ENCODE measurements at regions not wholly inside any gene's neighbourhood (a gene's known extent, or its start where the extent isn't known, plus 50 kb on each side); places are given as distances from the start of the nearest gene placed in this dataset.

DNA sequence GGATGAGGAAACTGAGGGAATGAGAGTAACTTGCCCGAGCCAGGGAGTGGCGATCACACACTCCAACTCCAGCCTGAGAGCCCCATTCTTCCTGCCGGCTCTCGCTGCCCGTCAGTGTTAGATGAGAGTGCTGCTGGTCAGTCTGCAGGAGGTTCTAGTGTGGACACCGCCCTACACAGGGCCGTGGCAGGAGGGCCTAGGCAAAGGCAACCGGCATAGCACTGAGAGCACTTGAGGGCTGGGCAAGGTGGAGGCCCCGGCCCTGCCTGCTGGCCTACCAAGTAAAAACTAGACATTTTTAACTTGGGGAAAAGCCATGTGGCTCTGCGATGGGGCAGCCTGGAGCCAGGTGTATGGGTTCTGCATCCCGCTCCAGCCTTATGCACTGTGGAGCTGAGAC, 354.8 kb downstream of the SEC14L1 start:
- no peak for DNase-seq (ENCODE audit: low read depth, low spot score)

DNA sequence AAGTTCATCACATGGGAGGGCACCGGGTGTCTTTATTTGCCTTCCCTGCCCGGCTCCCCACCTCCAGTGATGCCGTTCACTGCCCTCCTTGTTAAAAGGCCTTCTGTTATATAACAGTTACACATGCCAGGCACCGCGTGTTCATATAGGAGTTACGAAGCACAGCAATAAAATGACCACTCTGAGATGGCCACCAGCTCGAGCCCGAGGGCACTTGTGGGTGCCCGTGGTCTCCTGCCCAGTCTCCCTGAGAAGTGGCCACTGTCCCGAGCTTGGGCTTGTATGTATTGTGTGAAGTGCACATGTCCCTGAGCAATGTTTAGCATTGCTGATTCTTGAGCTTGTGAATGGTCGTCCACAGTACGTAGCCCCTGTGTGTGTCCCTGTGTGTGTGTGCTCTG, 355.6 kb downstream of the SEC14L1 start:
- no peak for DNase-seq (ENCODE audit: low read depth, low spot score)

DNA sequence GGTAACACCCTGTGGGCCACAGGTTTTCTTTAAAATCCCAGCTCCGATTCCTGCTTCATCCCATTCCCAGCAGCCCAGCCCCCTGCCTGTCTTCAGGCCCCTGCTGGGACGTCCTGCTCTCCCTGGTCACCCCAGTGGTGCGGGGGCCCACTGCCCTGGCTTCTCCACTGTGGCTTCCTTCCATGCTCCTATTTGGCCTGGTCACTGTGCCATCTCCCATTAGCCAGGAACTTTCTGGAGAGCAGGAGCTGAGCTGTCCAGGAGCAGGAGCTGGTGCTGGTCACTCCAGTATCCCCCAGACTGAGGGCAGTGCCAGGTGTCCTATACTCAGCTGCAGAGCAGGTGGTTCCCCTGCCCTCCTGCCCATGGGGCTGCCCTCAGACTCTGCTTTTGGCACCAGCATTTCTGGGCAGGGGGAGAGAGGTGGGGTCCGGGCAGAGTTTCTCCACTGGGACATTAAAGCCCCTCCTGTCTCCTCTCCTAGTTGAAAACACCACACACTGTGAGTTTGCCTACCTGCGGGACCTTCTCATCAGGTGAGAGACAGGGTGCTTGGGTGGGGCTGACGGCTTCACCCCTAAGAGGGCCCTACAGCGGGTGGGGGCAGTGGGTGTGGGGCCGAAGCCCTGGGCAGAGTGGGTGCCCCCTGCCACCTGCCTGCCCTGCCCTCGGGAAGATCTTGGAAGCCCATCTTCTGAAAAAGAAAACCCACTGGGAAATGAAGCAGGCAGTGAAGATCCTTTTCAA, 356.2 kb downstream of the SEC14L1 start:
- DNase-seq (ENCODE audit: low read depth, low spot score), result no peak

DNA sequence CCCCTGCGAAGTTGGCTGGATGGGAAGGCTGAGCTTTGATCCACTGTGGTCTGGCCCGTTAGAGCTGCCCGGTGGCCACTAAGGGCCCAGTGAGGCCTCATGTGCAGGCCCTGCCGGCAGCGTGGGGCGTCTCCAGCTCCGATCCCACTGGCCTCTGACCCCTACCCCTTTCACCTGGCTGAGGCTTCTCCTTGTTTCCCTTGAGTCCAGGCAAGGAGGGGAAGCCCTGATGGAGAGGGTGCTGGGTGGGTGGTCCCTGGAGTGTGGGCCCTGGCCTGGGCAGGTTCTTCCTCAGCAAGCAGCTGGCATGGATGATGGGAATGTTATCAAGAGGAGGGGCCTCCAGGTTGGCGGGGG, 356.8 kb downstream of the SEC14L1 start:
- no peak for DNase-seq (ENCODE audit: low read depth, low spot score)

DNA sequence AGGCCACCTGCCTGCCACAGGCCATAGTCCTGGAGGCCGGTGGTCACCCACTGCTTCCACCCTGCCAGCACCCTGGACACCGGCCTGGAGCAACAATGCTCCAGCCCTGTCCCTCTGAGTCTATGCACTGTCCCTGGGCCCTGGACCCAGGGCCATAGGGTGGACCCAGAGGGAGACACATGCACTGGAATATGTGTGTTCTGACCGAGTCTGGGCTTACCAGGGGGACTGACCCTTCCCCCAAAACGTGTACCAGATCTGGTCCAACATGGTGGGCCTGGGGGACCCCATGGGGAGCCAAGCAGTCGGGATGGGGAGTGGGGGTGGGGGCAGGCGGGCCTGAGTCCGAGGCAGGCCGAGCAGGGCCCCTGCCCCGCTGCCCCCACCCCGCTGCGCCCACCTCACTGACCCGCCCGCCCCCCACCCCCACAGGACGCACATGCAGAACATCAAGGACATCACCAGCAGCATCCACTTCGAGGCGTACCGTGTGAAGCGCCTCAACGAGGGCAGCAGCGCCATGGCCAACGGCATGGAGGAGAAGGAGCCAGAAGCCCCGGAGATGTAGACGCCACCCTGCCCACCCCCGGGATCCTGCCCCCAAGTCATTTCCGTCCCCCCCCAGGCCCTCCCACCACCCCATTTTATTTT, 357.4 kb downstream of the SEC14L1 start:
- no peak for DNase-seq (ENCODE audit: low read depth, low spot score)

DNA sequence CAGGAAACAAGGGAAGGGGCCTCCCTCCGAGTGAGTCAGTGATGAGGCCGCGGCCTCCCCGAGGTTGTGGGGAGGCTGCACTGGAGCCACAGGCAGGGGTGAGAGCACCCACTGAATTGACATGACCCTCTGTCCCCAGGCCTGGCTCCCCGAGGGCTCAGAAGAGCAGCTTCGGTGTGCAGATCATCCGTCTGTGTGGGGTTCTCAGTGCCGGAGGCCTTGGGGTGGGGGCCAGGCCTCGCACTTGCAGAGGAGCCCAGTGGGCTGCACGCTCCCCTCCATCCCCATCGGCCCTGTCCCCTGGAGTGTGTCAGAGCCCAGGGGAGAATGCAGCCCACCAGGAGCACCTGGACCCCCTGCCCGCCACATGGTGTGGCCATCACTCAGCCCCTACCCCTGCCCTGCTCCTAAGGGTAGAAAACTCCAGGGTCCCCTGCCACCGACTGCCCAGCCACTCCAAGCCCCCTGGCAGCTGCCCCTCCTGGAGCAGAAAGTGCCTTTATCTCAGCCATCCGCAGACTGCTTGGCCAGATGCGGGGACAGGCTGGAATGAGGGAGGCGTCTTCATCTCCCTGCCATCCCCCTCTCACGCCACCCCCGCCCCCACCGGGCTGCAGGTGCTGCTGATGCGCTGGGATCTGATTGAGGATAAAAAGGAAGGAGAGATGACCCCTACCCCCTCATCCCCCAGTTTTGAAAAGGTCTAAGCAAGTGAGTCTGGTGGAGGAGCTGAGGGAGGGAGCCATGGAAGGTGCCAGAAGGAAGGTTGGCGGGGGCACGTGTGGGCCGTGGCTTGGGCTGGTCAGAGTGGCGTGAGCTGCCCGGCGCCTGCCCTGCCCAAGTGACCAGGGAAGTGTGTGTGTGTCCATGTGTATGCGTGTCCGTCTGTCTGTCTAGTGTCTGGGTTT, 358.3 kb downstream of the SEC14L1 start:
- no peak for DNase-seq (ENCODE audit: low read depth, low spot score)

DNA sequence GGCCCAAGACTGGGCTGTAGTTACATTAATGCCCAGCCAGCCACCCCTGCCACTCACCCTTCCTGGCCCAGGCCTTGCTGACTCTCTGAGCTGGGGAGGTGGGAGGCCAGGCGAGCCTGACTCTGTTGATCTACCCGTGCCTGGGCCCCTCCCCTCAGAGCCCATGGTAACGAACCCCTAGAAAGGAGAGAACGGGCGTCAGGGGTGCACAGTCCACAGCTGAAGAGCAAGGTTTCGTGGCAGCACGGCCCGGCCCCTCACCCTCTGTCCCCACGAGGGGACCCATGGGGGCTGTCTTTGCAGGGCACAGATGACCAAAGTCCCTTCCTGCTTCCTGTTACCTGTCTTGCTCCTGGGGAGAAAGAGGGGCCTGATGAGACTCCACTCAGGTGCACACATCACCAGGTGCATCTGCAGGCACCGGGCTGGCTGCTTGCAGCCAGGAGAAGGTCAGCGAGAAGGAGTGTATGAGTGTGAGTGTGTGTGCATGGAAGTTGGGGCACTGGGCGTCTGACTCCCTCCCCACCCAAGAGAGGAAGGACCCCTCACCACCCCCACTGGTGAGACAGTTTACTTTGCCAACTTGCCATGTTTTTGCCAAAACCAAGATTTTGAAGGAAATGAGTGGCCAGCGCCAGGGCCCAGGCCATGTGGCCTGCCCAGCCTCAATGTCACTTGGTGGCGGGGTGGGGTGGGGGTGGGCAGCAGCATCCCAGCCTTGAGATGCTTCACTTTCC, 359.1 kb downstream of the SEC14L1 start:
- no peak for DNase-seq (ENCODE audit: low read depth, low spot score)

DNA sequence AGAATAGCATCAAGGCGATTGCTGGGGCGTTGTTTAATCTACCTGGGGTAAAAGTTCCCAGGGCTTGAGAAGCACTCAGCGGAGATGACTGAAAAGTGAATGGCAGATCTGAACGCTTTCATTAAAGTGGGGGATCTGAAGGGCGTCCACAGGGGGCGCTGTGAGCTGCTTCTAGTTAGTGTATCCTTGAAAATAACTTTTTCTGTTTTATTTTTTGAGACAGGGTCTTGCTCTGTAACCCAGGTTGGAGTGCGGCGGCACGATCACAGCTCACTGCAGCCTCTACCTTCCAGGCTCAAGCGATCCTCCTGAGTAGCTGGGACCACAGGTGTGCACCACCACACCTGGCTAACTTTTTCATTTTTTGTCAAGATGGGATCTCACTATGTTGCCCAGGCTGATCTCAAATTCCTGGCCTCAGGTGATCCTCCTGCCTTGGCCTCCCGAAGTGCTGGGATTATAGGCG, 360.4 kb downstream of the SEC14L1 start:
- peak; percentile 47 for DNase-seq (ENCODE audit: low read depth, low spot score)

DNA sequence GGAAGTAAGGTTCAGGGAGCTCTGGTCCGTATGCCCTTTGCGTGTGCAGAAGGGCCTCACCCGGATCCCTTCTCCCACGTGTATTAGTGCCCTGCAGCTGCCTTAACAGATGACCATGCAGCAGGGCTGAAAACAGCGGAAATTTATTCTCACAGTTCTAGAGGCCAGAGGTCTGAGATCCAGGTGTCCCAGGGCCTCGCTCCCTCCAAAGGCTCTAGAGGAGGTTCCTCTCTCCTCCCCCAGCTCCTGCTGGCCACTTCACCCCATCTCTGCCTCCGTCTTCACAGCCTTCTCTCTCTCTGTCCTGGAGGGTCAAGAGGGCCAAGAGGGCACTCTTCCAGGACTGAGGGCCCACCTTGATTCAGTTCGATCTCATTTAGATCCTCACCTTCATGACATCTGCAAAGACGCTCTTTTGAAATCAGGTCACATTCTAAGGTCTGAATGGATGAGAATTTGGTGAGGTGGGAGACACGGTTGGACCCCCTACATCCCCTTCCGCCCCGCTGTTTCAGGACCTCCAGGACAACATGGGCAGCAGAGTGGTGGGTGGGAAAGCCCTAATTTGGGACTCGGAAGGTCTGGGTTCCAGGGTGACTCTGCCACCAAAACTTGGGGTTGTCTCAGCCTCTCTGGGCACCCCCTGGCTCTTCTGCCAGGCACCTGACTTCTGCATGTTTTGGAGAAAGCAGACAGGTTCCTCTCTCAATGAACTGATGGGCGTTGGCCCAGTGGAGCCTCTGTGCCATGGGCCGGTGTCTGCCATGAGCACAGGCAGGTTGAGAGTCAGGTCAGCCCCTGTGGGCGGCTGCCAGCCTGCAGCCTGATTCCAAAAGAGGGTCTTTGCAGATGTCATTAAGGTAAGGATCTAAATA, 361.2 kb downstream of the SEC14L1 start:
- DNase-seq (ENCODE audit: low read depth, low spot score), result no peak

DNA sequence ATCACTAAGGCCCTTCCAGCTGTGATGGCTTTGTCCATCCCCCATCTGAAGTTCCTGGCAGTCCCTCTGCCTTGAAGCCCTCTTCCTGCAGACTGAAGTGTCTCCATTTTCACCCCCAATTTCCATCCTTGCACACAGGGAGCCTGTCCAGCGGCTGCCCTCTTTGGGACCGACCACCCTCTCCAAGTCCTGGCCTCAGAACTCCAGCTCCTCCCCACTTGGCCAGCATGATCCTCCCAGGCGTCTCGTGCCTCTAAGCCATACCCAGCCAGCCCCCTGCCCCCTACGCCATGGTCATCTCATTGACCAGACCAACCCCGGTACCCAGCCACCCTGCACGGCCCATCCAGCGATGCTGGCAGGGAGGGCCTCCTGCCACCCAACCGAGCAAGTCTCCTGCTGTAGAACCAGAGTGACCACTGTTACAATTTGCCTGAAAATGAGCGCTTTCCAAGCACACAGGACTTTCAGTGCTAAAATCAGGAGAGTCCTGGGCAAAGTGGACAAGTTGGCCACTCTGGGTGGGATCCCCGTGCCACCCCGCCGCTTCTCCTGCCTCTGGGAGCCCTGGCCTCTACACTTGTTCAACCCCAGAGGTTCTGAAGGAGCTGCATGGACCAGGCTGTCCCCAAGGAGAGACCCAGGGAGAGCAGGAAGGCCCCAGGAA, 362.0 kb downstream of the SEC14L1 start:
- no peak for DNase-seq (ENCODE audit: low read depth, low spot score)

DNA sequence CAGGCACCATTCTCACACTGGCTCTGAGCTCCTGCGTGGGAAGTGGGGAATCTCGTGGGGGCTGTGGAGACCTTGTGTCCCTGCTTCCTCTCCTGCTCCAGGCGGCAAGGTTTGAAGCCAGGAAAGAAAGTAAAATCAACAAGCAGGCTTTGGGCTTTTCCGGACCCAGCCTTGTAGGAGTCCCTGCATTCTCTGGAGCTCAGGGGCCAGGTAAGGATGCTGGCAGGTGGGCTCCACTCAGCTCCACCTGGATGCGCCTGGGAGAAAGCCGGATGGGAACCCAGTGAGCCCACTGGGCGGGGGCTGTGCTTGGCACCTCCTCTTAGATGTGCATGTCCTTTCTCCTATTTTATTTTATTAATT, 362.5 kb downstream of the SEC14L1 start:
- DNase-seq (ENCODE audit: low read depth, low spot score), result no peak

DNA sequence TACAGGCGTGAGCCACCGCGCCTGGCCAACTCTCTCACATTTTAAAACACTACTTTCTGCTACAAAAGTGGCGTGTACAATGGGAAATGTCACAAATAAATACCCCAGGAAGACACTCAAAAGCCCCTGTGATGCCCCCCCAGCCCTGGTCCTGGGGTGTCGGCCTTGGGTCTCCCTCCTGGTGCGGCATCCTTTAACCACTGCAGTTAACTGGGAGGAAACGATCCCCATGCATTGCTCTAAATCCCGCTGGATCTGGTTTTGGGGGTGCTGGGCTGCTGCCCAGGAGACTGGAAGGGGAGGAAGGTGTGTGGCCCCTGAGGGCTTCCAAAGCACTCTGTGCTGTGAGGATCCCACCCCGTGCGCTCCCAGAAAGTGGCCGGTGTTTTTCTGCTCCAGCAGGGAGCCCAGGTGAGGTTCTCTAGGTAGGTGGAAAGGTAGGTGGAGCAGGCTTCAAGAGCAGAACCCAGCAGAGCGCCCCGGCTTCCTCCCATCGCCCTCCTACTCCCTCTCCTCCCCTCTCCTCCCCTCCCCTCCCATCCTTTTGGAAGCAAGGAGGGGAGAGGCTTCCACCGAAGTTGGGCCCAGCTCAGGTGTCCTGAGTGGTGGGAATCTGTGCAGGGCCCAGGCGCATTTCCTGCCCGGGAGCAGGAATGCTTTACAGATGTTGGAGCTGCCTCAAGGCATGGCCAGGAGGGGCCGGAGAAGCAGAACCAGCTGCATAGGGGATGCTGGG, 363.3 kb downstream of the SEC14L1 start:
- peak; percentile 86 for DNase-seq (ENCODE audit: low read depth, low spot score)

DNA sequence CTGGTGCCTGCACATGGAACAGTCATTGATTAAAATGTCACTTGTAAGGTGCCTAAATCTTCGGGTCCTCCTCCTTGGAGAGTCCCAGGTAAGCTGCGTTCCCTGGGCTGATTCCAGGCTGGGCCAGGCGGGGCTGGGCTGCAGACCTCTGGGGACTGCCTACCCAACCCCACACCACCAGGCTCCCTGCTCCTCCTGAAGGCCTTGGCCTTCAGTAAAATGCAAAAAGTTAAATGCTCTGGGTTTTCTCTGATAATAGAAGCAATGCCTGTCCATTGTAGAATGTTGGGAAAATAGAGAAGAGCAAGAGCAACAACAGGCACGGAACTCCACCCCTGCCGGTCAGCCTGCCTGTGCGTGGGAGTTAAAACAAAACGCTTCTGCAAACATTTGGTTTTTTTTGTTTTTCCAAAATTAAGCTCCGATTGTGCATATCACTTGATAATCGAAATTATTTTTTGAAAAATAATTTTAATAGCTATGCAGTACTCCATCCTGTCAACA, 363.9 kb downstream of the SEC14L1 start:
- DNase-seq (ENCODE audit: low read depth, low spot score), result no peak

DNA sequence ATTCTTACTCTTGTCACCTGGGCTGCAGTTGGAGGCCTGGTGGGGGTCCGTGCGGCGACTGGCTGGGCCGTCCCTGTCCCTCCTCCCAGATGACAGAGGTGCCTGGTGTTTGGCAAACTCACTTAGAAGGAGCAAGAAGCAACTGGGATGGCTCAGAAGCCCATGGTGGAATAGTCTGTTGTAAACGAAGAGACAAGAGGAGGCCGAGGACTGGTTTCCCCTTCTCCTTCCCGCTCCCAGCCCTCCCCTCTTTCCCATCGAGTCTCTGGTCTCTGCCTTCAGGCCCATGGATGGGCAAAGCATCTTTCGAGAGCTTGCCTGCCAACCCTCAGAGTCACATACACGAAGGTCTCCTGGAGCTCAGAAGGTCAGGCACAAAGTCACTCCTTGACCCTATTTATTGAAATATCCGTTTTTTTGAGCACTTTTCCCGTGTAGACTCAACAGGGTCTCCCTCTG, 364.4 kb downstream of the SEC14L1 start:
- DNase-seq (ENCODE audit: low read depth, low spot score), result no peak

DNA sequence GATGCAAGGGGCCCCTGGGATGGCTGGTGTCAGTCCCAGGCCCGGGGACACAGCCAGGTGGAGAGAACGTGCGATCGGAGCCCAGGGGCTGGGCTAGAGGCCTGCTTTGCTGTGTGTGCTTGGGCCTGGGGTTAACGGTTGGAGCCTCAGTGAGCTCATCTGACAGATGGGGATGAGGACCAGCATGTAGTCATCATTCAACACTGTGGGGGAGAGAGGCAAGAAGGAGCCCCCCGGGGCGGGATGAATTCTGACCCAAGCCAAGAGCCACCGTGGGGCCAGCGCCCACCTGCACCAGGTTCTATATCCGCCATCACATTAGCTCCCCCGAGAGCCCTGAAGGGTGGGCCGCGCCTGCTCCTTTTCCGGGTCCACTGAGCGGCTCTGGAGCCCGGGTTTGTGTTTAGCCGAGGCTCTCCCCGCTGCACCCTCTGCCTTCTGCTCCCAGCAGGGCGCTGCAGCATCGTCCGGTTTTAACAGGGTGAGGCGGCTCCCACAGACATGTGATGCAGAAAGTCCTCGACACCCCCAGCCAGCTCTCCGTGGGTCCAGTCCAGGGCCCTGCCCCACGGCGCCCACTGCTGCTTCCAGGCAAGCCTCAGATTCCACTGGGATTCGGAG, 365.7 kb downstream of the SEC14L1 start:
- no peak for DNase-seq (ENCODE audit: low read depth, low spot score)

DNA sequence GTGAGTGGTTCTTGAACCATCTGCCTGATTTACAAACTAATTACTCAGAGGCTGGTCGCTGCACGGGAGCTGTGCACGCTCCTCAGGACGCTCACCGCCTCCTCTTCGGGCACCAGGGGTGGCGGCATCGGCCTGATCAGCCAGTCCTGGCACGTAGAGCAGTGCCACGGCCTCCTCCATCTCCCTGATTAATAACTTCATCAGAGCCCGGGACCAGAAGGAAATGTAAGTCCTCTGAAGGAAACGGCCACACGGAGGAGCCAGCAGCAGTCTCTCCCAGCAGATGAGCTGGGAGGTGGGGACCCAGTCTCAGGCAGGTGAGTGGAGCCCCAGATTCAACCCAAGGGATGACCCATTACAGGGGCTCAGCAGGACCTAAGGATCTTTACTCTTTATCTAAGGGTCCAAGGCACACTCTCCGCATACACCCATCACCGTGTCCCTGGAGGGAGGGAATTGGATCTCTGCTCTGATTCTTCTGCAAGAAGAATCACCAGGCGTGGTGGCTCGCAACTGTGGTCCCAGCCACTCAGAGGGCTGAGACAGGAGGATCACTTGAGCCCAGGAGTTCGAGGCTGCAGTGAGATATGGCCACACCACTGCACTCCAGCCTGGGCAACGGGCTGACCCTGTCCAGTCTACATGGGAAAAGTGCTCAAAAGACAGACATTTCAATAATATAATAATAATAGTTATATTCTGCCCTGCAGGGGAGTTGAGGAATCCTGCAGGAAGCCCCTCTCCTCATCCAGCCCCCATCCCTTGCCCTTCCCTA, 366.5 kb downstream of the SEC14L1 start:
- DNase-seq (ENCODE audit: low read depth, low spot score), result no peak

DNA sequence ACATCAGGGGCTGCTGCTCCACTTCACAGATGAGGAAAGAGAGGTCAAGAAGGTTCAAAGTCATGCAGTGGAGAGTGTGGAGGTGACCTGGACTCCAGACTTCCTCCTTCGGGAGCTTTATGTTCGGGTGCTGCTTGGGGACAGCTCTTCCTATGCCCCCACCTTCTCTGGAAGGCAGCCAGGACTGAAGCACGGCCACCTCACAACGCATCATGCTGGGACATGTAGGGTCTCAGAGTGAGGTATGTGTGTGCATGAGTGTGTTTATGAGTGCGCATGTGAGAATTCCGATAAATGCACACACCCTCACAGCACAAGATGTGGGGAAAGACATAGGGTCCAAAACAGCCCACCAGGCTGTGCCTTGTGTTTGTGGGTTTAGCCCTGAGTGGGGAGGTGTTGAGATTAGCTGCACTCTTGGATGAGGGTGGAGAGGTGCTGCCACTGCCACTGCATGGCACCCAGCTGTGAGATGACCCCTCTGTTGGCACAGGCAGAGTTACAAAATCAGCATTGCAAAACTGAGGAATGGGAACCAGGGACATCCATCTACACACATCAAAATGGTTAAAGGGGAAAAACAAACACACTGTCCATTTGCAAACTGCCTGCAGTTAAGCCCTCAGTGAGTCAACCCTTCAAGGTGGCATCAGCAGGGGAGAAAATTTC, 367.4 kb downstream of the SEC14L1 start:
- DNase-seq (ENCODE audit: low read depth, low spot score), result no peak

Data from ELF-1 (cell line).